ENCODE measurements at regions not wholly inside any gene's neighbourhood (a gene's known extent, or its start where the extent isn't known, plus 50 kb on each side); places are given as distances from the start of the nearest gene placed in this dataset.

DNA sequence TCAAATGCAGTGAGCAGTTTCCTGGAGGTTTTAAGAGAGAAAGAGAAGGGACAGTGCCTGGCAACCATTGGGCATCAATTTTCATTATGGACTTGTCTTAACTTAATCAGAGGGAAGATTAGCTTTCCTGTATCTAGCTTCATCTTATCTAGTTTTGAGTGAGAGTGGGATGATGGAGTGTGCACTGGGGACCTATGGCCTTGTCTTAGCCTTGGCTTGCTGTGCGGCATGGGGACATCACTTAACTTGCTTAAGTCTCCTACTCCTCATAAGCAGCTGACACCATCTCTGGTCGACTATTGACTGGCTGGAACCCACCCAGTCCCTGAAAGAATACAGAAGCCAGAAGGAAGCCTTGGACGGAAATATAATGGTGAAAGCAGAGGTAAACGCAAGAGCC, 344.0 kb downstream of the SOX11 start:
- Histone ChIP-seq H3K27me3 (ENCODE audit: insufficient read depth, low read length) (no peaks in the 10 kb centered on the region), H2AFZ (ENCODE audit: low read depth, low read length, poor library complexity, severe bottlenecking) (no peak overlapping the region), H3K9ac (ENCODE audit: low read length) (no peak overlapping the region), H3K36me3 (ENCODE audit: control insufficient read depth in 1 of 2, insufficient read depth in 2 of 2, low read length in 2 of 2) (no peaks in the 10 kb centered on the region), H3K9me2 (ENCODE audit: insufficient read depth) (no peaks in the 10 kb centered on the region), H3K4me1 (ENCODE audit: control insufficient read depth in 1 of 2, insufficient read depth in 2 of 2, low read length in 2 of 2) (no peaks in the 10 kb centered on the region), H3K4me3 (replicated peaks in 1 of 2; ENCODE audit: low read depth in 1 of 2, low read length in 2 of 2) (no peak overlapping the region), H3K79me2 (ENCODE audit: insufficient read depth, low read length) (no peaks in the 10 kb centered on the region), H3K27ac (ENCODE audit: low read depth, low read length) (no peak overlapping the region), H3K9me3 (ENCODE audit: control insufficient read depth in 1 of 2, insufficient read depth in 1 of 2, low read depth in 1 of 2, low read length in 2 of 2) (peaks cover 7 to 12% of the 10 kb centered on the region in 2 experiments; a peak in 2 of 4 replicates), H4K20me1 (ENCODE audit: insufficient read depth) (no peaks in the 10 kb centered on the region), H3K4me2 (ENCODE audit: low read length) (no peak overlapping the region)
- ChIA-PET RAD21 (ENCODE audit: low non-redundant PET in 1 of 2, low total read pairs in 2 of 2, uncharacterized antibody in 2 of 2, unreplicated experiment in 2 of 2) (no interaction called here), CTCF (no interaction called here), POLR2A (no interaction called here)
- no peak for DNase-seq (ENCODE audit: low read depth, low spot score)
- intact Hi-C loops (cut with micrococcal nuclease): no loop called here
- no TSS peak for BruUV-seq (replicated peaks)
- ATAC-seq: no peak
- TF ChIP-seq, protein P1, sequence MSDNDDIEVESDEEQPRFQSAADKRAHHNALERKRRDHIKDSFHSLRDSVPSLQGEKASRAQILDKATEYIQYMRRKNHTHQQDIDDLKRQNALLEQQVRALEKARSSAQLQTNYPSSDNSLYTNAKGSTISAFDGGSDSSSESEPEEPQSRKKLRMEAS (IDR thresholded peaks at IDR 0.05): no peak
- no peak for TF ChIP-seq ZFX (IDR thresholded peaks at IDR 0.05)
- no peak for TF ChIP-seq SRF (IDR thresholded peaks at IDR 0.05; ENCODE audit: low read depth)
- TF ChIP-seq, protein P2, sequence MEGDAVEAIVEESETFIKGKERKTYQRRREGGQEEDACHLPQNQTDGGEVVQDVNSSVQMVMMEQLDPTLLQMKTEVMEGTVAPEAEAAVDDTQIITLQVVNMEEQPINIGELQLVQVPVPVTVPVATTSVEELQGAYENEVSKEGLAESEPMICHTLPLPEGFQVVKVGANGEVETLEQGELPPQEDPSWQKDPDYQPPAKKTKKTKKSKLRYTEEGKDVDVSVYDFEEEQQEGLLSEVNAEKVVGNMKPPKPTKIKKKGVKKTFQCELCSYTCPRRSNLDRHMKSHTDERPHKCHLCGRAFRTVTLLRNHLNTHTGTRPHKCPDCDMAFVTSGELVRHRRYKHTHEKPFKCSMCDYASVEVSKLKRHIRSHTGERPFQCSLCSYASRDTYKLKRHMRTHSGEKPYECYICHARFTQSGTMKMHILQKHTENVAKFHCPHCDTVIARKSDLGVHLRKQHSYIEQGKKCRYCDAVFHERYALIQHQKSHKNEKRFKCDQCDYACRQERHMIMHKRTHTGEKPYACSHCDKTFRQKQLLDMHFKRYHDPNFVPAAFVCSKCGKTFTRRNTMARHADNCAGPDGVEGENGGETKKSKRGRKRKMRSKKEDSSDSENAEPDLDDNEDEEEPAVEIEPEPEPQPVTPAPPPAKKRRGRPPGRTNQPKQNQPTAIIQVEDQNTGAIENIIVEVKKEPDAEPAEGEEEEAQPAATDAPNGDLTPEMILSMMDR (IDR thresholded peaks at IDR 0.05 in 2 of 3, conservative IDR thresholded peaks at IDR 0.05 in 1 of 3; ENCODE audit: borderline replicate concordance in 1 of 3, insufficient read depth in 1 of 3, low read depth in 2 of 3, low read length in 2 of 3): no peak

DNA sequence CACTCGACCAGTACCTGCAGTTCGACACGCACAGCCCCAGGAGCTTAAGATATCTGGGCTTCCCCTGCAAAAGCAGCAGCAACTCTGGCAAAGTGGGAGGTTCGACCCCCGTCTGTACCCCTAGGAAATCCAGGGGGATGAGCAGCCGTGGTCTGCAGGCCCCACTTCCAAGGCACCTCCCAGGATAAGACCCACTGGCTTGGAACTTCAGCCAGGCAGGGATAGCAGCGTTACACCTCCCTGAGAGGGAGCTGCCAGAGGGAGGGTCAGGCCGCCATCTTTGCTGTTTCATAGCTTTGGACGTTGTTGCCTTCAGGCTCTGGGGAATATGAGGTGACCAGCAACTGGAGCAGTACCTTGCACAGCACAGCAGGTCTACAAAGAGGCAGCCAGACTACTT, 351.1 kb downstream of the SOX11 start:
- H4K20me1 ChIP-seq (ENCODE audit: insufficient read depth): no peaks in the 10 kb centered on the region
- TF ChIP-seq POLR2AphosphoS5 (IDR thresholded peaks at IDR 0.05; ENCODE audit: low read depth, low read length): no peak
- TF ChIP-seq, protein P2 (IDR thresholded peaks at IDR 0.05 in 2 of 3, conservative IDR thresholded peaks at IDR 0.05 in 1 of 3; ENCODE audit: borderline replicate concordance in 1 of 3, insufficient read depth in 1 of 3, low read depth in 2 of 3, low read length in 2 of 3): no peak
- no peak for TF ChIP-seq SIN3A (IDR thresholded peaks at IDR 0.05; ENCODE audit: low read depth)
- TF ChIP-seq ZNF274 (IDR thresholded peaks at IDR 0.05; ENCODE audit: low read depth, low read length): no peak
- TF ChIP-seq ZFX (IDR thresholded peaks at IDR 0.05): no peak
- TF ChIP-seq SP1 (IDR thresholded peaks at IDR 0.05; ENCODE audit: low read depth): no peak
- TF ChIP-seq EGR1 (IDR thresholded peaks at IDR 0.05; ENCODE audit: low read depth): no peak
- no peak for TF ChIP-seq SRF (IDR thresholded peaks at IDR 0.05; ENCODE audit: low read depth)
- TF ChIP-seq, protein P3, sequence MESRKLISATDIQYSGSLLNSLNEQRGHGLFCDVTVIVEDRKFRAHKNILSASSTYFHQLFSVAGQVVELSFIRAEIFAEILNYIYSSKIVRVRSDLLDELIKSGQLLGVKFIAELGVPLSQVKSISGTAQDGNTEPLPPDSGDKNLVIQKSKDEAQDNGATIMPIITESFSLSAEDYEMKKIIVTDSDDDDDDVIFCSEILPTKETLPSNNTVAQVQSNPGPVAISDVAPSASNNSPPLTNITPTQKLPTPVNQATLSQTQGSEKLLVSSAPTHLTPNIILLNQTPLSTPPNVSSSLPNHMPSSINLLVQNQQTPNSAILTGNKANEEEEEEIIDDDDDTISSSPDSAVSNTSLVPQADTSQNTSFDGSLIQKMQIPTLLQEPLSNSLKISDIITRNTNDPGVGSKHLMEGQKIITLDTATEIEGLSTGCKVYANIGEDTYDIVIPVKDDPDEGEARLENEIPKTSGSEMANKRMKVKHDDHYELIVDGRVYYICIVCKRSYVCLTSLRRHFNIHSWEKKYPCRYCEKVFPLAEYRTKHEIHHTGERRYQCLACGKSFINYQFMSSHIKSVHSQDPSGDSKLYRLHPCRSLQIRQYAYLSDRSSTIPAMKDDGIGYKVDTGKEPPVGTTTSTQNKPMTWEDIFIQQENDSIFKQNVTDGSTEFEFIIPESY (IDR thresholded peaks at IDR 0.05; ENCODE audit: extremely low read depth, insufficient replicate concordance, low read length): no peak
- no peak for TF ChIP-seq YY1 (IDR thresholded peaks at IDR 0.05; ENCODE audit: extremely low read depth, insufficient replicate concordance, low read depth, low read length)
- TF ChIP-seq ELF1 (IDR thresholded peaks at IDR 0.05; ENCODE audit: borderline replicate concordance, low read depth): no peak
- TF ChIP-seq TCF7L2 (IDR thresholded peaks at IDR 0.05; ENCODE audit: borderline replicate concordance, extremely low read depth, insufficient read depth, insufficient read length): no peak
- TF ChIP-seq CBX3 (IDR thresholded peaks at IDR 0.05; ENCODE audit: low read depth): no peak

More for the DNA sequence above, 351.1 kb downstream of the SOX11 start:
- ChIA-PET RAD21 (ENCODE audit: low non-redundant PET in 1 of 2, low total read pairs in 2 of 2, uncharacterized antibody in 2 of 2, unreplicated experiment in 2 of 2) (no interaction called here), POLR2A (no interaction called here), CTCF (no interaction called here)
- no peaks in the 10 kb centered on the region for H3K27me3 ChIP-seq (ENCODE audit: insufficient read depth, low read length)
- H3K79me2 ChIP-seq (ENCODE audit: insufficient read depth, low read length): no peaks in the 10 kb centered on the region
- DNase-seq (ENCODE audit: low read depth, low spot score) (no peak), ATAC-seq (no peak)
- H3K9me3 ChIP-seq (ENCODE audit: control insufficient read depth in 1 of 2, insufficient read depth in 1 of 2, low read depth in 1 of 2, low read length in 2 of 2): peaks cover 4 to 13% of the 10 kb centered on the region in 2 experiments; a peak in 2 of 4 replicates
- H3K27ac ChIP-seq (ENCODE audit: low read depth, low read length): no peak overlapping the region
- no peaks in the 10 kb centered on the region for H3K9me2 ChIP-seq (ENCODE audit: insufficient read depth)
- intact Hi-C loops (cut with micrococcal nuclease): no loop called here
- H3K4me2 ChIP-seq (ENCODE audit: low read length): no peak overlapping the region
- H2AFZ ChIP-seq (ENCODE audit: low read depth, low read length, poor library complexity, severe bottlenecking): no peak overlapping the region
- H3K36me3 ChIP-seq (ENCODE audit: control insufficient read depth in 1 of 2, insufficient read depth in 2 of 2, low read length in 2 of 2): no peaks in the 10 kb centered on the region
- BruUV-seq (replicated peaks): no TSS peak
- no peaks in the 10 kb centered on the region for H3K4me1 ChIP-seq (ENCODE audit: control insufficient read depth in 1 of 2, insufficient read depth in 2 of 2, low read length in 2 of 2)
- no peak overlapping the region for H3K4me3 ChIP-seq (replicated peaks in 1 of 2; ENCODE audit: low read depth in 1 of 2, low read length in 2 of 2)
- H3K9ac ChIP-seq (ENCODE audit: low read length): no peak overlapping the region

Measured in HCT116 (cell line).